Endodermal cell (in vitro differentiated cells): ENCODE measurements at regions not wholly inside any gene's neighbourhood (a gene's known extent, or its start where the extent isn't known, plus 50 kb on each side); places are given as distances from the start of the nearest gene placed in this dataset.

ENCODE experiments used
- DNase-seq: peaks from one replicate; pipeline ENCODE4 v3.0.0-alpha.2; 2017
- H3K27ac ChIP-seq: 2 replicates; pipeline ENCODE4 v1.5.1; 2013; ENCODE audit warnings: mild to moderate bottlenecking, low read depth, low read length, moderate library complexity
- H3K27me3 ChIP-seq: 2 replicates; pipeline ENCODE4 v1.6.1; 2013; ENCODE audit warnings: mild to moderate bottlenecking, low read length, moderate library complexity; ENCODE audit not compliant: insufficient read depth, control insufficient read depth, poor library complexity, severe bottlenecking
- H3K36me3 ChIP-seq: 2 replicates; pipeline ENCODE4 v1.7.0; 2013; ENCODE audit warnings: mild to moderate bottlenecking, low read length, moderate library complexity; ENCODE audit not compliant: control insufficient read depth, insufficient read depth
- H3K4me1 ChIP-seq: one replicate; pipeline ENCODE4 v1.7.0; 2013; ENCODE audit warnings: low read length; ENCODE audit not compliant: control insufficient read depth, insufficient read depth
- H3K4me3 ChIP-seq: 2 replicates; pipeline ENCODE4 v1.5.1; 2013; ENCODE audit warnings: mild to moderate bottlenecking, low read length, moderate library complexity
- H3K9ac ChIP-seq: 2 replicates; pipeline ENCODE4 v1.6.1; 2013; ENCODE audit warnings: mild to moderate bottlenecking, low read length, moderate library complexity; ENCODE audit not compliant: poor library complexity, severe bottlenecking; ENCODE audit errors: extremely low read depth
- H3K9me3 ChIP-seq: 2 replicates; pipeline ENCODE4 v1.6.1; 2013; ENCODE audit warnings: mild to moderate bottlenecking, low read length, moderate library complexity; ENCODE audit not compliant: control insufficient read depth
- H3K27ac Mint-ChIP-seq: 2 replicates; pipeline ENCODE4 v1.8.0; 2020; ENCODE audit warnings: mixed read lengths
- H3K27me3 Mint-ChIP-seq: 2 replicates; pipeline ENCODE4 v1.8.0; 2021; ENCODE audit warnings: mild to moderate bottlenecking, mixed read lengths; ENCODE audit not compliant: insufficient read depth
- H3K36me3 Mint-ChIP-seq: 2 replicates; pipeline ENCODE4 v1.8.0; 2020; ENCODE audit warnings: low read depth, mixed read lengths
- H3K4me1 Mint-ChIP-seq: 2 replicates; pipeline ENCODE4 v1.8.0; 2020; ENCODE audit warnings: mixed read lengths
- H3K4me3 Mint-ChIP-seq: 2 replicates; pipeline ENCODE4 v1.8.0; 2020; ENCODE audit warnings: mild to moderate bottlenecking, moderate library complexity, mixed read lengths
- H3K9me3 Mint-ChIP-seq: 2 replicates; pipeline ENCODE4 v1.8.0; 2020; ENCODE audit warnings: mild to moderate bottlenecking, mixed read lengths
- WGBS, 2 experiments: methylation state at CpG; one replicate each; pipeline versions ENCODE4 v1.1.5 to v1.1.7; 2013; ENCODE audit warnings: missing lambda C conversion rate in 2 of 2, mixed read lengths in 1 of 2; ENCODE audit not compliant: insufficient coverage in 1 of 2, insufficient read length in 1 of 2; 5-methylcytosine and 5-hydroxymethylcytosine counted together
- TF ChIP-seq, protein P1 (sequence below): fragments of 200-600 bp; sonication (generic); conservative IDR thresholded peaks from 2 replicates; pipeline ENCODE4 v1.5.0; 2021; ENCODE audit warnings: antibody characterized with exemption, mild to moderate bottlenecking

DNA sequence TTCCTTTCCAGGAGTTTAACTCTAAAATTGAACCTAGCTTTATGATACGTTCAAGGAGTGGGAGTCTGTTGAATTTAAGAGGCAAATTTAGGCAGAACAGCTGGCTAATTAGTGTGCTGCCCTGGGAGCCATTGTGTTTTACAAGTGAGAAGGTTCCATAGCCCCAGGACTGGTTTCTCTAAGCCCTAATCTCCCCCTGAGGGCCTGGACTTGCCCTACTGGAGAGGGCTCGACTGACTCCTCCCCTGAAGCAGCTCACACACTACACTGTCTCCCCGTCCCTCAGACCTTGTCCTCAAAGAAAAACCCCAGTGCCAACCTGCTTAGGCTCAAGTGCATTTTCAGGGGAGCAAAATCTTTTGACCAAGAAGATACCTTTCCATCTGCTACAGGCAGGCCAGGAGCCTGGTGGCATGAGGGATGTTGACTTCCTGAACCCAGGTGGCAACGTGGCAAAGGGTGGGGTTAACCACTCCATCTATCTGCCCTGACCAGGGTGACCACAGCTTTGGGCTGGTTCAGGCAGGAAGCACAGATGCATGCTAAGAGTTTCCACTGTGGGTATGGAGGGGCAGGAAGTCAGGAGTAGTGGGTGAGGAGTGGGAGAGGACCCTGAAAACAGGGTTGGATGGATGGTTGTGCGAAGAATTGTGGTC lies 68.9 kb upstream of the CARD11 start:
- H3K27me3 ChIP-seq, result no peaks in the 10 kb centered on the region
- Mint-ChIP-seq H3K36me3 (no peaks in the 10 kb centered on the region), H3K27ac (no peak overlapping the region), H3K9me3 (peaks cover 14% of the 10 kb centered on the region), H3K4me3 (no peak overlapping the region), H3K27me3 (peaks cover 11% of the 10 kb centered on the region), H3K4me1 (peaks cover 4% of the 10 kb centered on the region)
- H3K9me3 ChIP-seq, result peaks cover 11% of the 10 kb centered on the region
- DNase-seq, result no peak
- no peak overlapping the region for H3K9ac ChIP-seq
- no peak overlapping the region for H3K27ac ChIP-seq
- TF ChIP-seq, protein P1, sequence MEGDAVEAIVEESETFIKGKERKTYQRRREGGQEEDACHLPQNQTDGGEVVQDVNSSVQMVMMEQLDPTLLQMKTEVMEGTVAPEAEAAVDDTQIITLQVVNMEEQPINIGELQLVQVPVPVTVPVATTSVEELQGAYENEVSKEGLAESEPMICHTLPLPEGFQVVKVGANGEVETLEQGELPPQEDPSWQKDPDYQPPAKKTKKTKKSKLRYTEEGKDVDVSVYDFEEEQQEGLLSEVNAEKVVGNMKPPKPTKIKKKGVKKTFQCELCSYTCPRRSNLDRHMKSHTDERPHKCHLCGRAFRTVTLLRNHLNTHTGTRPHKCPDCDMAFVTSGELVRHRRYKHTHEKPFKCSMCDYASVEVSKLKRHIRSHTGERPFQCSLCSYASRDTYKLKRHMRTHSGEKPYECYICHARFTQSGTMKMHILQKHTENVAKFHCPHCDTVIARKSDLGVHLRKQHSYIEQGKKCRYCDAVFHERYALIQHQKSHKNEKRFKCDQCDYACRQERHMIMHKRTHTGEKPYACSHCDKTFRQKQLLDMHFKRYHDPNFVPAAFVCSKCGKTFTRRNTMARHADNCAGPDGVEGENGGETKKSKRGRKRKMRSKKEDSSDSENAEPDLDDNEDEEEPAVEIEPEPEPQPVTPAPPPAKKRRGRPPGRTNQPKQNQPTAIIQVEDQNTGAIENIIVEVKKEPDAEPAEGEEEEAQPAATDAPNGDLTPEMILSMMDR, result no peak
- no peaks in the 10 kb centered on the region for H3K36me3 ChIP-seq
- H3K4me1 ChIP-seq, result no peaks in the 10 kb centered on the region
- H3K4me3 ChIP-seq, result no peak overlapping the region
- WGBS, 2 experiments, result 68 to 79% methylated on average over 4 to 5 of the region's 5 CpGs

DNA sequence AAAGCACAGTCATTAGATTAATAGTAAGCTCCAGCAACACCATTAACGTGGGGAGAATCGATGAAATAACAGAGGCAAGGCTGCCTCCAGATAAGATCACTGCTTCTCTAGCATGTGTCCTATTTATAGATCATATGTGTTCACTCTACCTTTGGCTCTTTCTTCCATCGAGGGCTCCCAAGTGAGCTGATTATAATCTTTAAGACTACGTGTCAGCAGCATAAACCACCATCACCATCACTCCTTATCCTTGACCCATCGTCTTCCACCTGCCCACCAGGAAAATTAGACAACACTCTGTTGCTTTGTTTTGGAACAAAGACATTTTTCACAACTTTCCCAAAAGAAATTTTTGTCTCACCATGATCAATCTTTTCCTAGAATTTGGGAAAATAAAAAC lies 71.2 kb upstream of the CARD11 start:
- Mint-ChIP-seq H3K4me1 (peaks cover 7% of the 10 kb centered on the region), H3K27ac (no peak overlapping the region), H3K9me3 (peaks cover 13% of the 10 kb centered on the region), H3K4me3 (no peak overlapping the region), H3K36me3 (no peaks in the 10 kb centered on the region), H3K27me3 (peaks cover 11% of the 10 kb centered on the region)
- Histone ChIP-seq H3K9ac (no peak overlapping the region), H3K9me3 (peaks cover 12% of the 10 kb centered on the region), H3K27me3 (no peaks in the 10 kb centered on the region), H3K4me3 (no peak overlapping the region), H3K4me1 (no peaks in the 10 kb centered on the region), H3K27ac (no peak overlapping the region), H3K36me3 (no peaks in the 10 kb centered on the region)
- TF ChIP-seq, protein P1, result no peak
- DNase-seq, result no peak
- WGBS, 2 experiments, result 83 to 88% methylated on average over 5 of the region's 5 CpGs

DNA sequence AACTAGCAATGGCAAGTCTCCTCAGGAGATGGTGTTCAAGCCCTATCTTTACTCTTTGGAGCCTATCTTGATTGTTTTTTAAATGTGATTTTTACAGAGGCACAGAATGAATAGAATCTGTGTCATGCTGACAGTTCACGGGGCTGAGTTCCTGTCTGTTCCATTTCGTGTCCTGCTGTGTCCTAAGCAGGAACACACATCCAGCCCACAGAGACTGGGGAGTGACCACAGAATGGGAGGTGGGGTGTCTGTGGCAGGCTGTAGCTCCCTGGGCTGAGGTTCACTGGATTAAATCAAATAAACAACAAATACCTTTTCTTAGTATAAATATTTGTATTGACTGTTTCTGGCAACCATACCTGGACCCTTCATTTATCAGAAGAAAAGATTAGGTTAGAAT lies 73.4 kb upstream of the CARD11 start:
- Histone ChIP-seq H3K4me1 (no peaks in the 10 kb centered on the region), H3K27me3 (no peaks in the 10 kb centered on the region), H3K36me3 (no peaks in the 10 kb centered on the region), H3K9me3 (peaks cover 29% of the 10 kb centered on the region), H3K27ac (no peak overlapping the region), H3K4me3 (no peak overlapping the region), H3K9ac (no peak overlapping the region)
- H3K27ac Mint-ChIP-seq, result no peak overlapping the region
- WGBS, 2 experiments, result 74% methylated on average over 2 of the region's 2 CpGs; no CpG with 5 or more reads in 1 of the 2 experiments
- H3K4me1 Mint-ChIP-seq, result peaks cover 6% of the 10 kb centered on the region
- no peak for DNase-seq
- TF ChIP-seq, protein P1, result no peak
- no peaks in the 10 kb centered on the region for H3K36me3 Mint-ChIP-seq
- H3K4me3 Mint-ChIP-seq, result no peak overlapping the region
- peaks cover 11% of the 10 kb centered on the region for H3K27me3 Mint-ChIP-seq
- H3K9me3 Mint-ChIP-seq, result peaks cover 23% of the 10 kb centered on the region
